Loucy (cell line): ENCODE measurements at regions not wholly inside any gene's neighbourhood (a gene's known extent, or its start where the extent isn't known, plus 50 kb on each side); places are given as distances from the start of the nearest gene placed in this dataset.

Experiments
- EZH2phosphoT487 ChIP-seq: fragments of 200-600 bp; IDR thresholded peaks from 2 replicates; pipeline ENCODE4 v1.6.1; 2018; ENCODE audit warnings: antibody characterized with exemption, mild to moderate bottlenecking, moderate library complexity, borderline replicate concordance
- TF ChIP-seq, protein P1 (sequence below): fragments of 200-600 bp; sonication (generic); conservative IDR thresholded peaks from 2 replicates; pipeline ENCODE4 v1.5.1; 2014; ENCODE audit warnings: mild to moderate bottlenecking, antibody characterized with exemption, low read length

DNA sequence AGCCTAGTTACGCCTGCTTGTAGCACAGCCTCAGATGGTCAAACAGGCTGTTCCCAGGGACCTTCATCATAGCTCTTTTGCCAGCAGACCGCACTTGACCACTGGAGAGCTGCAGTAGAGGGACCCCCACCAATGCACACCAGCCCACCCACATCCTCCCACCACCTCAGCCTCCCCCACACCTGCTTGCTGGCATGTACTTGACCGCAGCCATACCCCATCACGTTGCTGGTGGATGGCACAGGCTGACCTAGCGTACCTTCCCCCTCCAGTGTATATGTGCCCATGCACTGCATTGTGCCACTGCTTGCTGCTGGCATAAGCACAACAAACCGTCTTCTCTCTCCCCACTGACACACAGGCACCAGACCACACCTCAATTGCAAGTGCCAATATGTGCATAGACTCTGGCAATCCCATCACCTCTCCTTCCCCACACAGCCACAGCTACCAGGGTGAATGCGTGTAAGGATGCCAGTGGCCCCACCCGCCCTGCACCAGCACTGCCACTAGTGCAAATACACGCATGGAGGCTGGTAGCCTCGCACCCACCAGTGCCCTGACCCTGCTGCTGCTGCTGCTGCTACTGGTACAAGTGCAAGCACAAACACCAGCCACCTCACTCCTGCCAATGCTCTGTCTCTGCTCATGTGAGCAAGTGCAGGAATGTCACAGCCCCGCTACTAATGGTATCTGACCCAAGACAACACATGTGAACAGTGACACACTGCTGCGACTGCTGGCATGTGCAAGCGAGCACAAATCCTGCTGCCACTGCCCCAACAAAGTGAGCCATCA, 1377.6 kb downstream of the CDH11 start:
- TF ChIP-seq, protein P1, sequence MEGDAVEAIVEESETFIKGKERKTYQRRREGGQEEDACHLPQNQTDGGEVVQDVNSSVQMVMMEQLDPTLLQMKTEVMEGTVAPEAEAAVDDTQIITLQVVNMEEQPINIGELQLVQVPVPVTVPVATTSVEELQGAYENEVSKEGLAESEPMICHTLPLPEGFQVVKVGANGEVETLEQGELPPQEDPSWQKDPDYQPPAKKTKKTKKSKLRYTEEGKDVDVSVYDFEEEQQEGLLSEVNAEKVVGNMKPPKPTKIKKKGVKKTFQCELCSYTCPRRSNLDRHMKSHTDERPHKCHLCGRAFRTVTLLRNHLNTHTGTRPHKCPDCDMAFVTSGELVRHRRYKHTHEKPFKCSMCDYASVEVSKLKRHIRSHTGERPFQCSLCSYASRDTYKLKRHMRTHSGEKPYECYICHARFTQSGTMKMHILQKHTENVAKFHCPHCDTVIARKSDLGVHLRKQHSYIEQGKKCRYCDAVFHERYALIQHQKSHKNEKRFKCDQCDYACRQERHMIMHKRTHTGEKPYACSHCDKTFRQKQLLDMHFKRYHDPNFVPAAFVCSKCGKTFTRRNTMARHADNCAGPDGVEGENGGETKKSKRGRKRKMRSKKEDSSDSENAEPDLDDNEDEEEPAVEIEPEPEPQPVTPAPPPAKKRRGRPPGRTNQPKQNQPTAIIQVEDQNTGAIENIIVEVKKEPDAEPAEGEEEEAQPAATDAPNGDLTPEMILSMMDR, result no peak
- TF ChIP-seq EZH2phosphoT487, result no peak
